ENCODE measurements at regions not wholly inside any gene's neighbourhood (a gene's known extent, or its start where the extent isn't known, plus 50 kb on each side); places are given as distances from the start of the nearest gene placed in this dataset.

DNA sequence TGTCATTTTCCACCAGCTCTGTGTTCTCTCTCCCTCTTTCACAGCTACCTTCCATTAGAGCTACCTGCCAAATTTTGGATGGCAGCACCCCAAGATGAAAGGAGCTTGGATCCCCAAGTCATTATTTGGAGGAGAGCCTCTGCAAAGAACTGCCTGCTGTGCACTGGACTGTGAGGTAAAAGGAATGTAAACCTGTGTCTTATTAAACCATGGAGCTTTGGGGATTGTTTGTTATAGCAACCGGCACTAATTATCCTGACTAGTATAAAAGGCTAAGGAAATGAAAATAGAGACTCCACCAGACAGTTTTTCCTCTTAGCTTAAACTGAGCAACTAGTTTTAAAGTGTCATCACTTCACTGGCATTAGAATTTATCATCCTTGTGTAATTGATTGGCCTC is 191.6 kb upstream of the DTNBP1 start:
- no peak for DNase-seq (ENCODE audit: low read depth in 1 of 2, low spot score in 1 of 2)
- TF ChIP-seq SPI1 (IDR thresholded peaks at IDR 0.05; ENCODE audit: borderline replicate concordance, low read depth) = no peak
- TF ChIP-seq, protein P1, sequence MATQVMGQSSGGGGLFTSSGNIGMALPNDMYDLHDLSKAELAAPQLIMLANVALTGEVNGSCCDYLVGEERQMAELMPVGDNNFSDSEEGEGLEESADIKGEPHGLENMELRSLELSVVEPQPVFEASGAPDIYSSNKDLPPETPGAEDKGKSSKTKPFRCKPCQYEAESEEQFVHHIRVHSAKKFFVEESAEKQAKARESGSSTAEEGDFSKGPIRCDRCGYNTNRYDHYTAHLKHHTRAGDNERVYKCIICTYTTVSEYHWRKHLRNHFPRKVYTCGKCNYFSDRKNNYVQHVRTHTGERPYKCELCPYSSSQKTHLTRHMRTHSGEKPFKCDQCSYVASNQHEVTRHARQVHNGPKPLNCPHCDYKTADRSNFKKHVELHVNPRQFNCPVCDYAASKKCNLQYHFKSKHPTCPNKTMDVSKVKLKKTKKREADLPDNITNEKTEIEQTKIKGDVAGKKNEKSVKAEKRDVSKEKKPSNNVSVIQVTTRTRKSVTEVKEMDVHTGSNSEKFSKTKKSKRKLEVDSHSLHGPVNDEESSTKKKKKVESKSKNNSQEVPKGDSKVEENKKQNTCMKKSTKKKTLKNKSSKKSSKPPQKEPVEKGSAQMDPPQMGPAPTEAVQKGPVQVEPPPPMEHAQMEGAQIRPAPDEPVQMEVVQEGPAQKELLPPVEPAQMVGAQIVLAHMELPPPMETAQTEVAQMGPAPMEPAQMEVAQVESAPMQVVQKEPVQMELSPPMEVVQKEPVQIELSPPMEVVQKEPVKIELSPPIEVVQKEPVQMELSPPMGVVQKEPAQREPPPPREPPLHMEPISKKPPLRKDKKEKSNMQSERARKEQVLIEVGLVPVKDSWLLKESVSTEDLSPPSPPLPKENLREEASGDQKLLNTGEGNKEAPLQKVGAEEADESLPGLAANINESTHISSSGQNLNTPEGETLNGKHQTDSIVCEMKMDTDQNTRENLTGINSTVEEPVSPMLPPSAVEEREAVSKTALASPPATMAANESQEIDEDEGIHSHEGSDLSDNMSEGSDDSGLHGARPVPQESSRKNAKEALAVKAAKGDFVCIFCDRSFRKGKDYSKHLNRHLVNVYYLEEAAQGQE (IDR thresholded peaks at IDR 0.05; ENCODE audit: insufficient replicate concordance, low read depth) = no peak
- TF ChIP-seq, protein P2, sequence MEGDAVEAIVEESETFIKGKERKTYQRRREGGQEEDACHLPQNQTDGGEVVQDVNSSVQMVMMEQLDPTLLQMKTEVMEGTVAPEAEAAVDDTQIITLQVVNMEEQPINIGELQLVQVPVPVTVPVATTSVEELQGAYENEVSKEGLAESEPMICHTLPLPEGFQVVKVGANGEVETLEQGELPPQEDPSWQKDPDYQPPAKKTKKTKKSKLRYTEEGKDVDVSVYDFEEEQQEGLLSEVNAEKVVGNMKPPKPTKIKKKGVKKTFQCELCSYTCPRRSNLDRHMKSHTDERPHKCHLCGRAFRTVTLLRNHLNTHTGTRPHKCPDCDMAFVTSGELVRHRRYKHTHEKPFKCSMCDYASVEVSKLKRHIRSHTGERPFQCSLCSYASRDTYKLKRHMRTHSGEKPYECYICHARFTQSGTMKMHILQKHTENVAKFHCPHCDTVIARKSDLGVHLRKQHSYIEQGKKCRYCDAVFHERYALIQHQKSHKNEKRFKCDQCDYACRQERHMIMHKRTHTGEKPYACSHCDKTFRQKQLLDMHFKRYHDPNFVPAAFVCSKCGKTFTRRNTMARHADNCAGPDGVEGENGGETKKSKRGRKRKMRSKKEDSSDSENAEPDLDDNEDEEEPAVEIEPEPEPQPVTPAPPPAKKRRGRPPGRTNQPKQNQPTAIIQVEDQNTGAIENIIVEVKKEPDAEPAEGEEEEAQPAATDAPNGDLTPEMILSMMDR (IDR thresholded peaks at IDR 0.05; ENCODE audit: insufficient read depth, low read length) = no peak
- no peak for TF ChIP-seq POLR2AphosphoS5 (IDR thresholded peaks at IDR 0.05; ENCODE audit: low read depth)
- TF ChIP-seq GABPA (IDR thresholded peaks at IDR 0.05; ENCODE audit: low read depth) = no peak

DNA sequence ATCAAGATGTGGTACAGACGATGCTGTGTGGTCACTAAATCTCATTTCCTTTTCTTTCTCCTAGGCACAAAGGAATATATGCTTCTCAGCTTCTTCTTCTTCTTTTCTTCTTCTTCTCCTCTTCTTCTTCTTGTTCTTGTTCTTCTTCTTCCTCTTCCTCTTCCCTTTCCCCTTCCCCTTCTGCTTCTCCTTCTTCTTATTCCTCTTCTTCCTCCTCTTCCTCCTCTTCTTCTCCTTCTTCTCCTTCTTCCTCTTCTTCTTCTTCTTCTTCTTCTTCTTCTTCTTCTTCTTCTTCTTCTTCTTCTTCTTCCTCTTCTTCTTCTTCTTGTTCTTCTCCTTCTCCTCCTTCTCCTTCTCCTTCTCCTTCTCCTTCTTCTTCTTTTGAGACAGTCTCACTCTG is 190.4 kb upstream of the DTNBP1 start:
- TF ChIP-seq, protein P1 (IDR thresholded peaks at IDR 0.05; ENCODE audit: insufficient replicate concordance, low read depth) = no peak
- TF ChIP-seq, protein P2 (IDR thresholded peaks at IDR 0.05; ENCODE audit: insufficient read depth, low read length) = no peak
- TF ChIP-seq POLR2AphosphoS5 (IDR thresholded peaks at IDR 0.05; ENCODE audit: low read depth) (no peak), GABPA (IDR thresholded peaks at IDR 0.05; ENCODE audit: low read depth) (no peak), SPI1 (IDR thresholded peaks at IDR 0.05; ENCODE audit: borderline replicate concordance, low read depth) (no peak)
- no peak for DNase-seq (ENCODE audit: low read depth in 1 of 2, low spot score in 1 of 2)
- Histone ChIP-seq H3K27ac (replicated peaks) (no peak overlapping the region), H3K4me3 (replicated peaks; ENCODE audit: insufficient read depth, low read length) (no peak overlapping the region), H3K27me3 (ENCODE audit: insufficient read depth, poor library complexity, severe bottlenecking) (no peaks in the 10 kb centered on the region)

More for the DNA sequence above, 191.6 kb upstream of the DTNBP1 start:
- Histone ChIP-seq H3K4me3 (replicated peaks; ENCODE audit: insufficient read depth, low read length) (no peak overlapping the region), H3K27ac (replicated peaks) (no peak overlapping the region), H3K27me3 (ENCODE audit: insufficient read depth, poor library complexity, severe bottlenecking) (no peaks in the 10 kb centered on the region)

DNA sequence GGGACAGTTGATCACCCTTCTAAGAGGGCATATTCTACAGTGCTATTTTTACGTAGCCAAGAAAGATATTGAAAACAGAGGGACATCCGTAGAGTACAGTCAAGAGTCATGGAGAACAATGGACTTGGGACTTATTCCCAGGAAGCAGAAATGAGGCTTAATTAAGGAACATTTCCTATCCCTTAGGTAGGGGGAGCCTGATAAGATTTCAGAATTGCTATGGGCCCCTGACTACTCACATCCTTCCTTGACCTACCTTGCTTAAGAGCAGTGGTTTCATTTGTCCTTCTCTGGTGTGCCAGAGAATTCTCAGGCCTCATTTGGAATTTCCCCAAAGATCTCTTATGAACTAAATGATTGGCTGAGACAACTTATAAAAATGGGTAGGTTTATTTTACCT is 189.5 kb upstream of the DTNBP1 start:
- Histone ChIP-seq H3K4me3 (replicated peaks; ENCODE audit: insufficient read depth, low read length) (no peak overlapping the region), H3K27ac (replicated peaks) (no peak overlapping the region), H3K27me3 (ENCODE audit: insufficient read depth, poor library complexity, severe bottlenecking) (no peaks in the 10 kb centered on the region)
- TF ChIP-seq, protein P1 (IDR thresholded peaks at IDR 0.05; ENCODE audit: insufficient replicate concordance, low read depth) = no peak
- no peak for TF ChIP-seq SPI1 (IDR thresholded peaks at IDR 0.05; ENCODE audit: borderline replicate concordance, low read depth)
- no peak for TF ChIP-seq POLR2AphosphoS5 (IDR thresholded peaks at IDR 0.05; ENCODE audit: low read depth)
- TF ChIP-seq, protein P2 (IDR thresholded peaks at IDR 0.05; ENCODE audit: insufficient read depth, low read length) = no peak
- no peak for DNase-seq (ENCODE audit: low read depth in 1 of 2, low spot score in 1 of 2)

Data from HL-60 (cell line).